ENCODE measurements at regions not wholly inside any gene's neighbourhood (a gene's known extent, or its start where the extent isn't known, plus 50 kb on each side); places are given as distances from the start of the nearest gene placed in this dataset.

GRCh38 chr5:108437425-108437824, 55.5 kb upstream of the FBXL17 start:
- no peak for DNase-seq

- DNase-seq = no peak
These were observed 54.8 kb upstream of the FBXL17 start for GRCh38 chr5:108436696-108437095.

GRCh38 chr5:108433600-108433999, 51.7 kb upstream of the FBXL17 start:
- DNase-seq = no peak

- no peak for DNase-seq
These were observed 50.1 kb upstream of the FBXL17 start for GRCh38 chr5:108432024-108432423.
